ENCODE measurements at regions not wholly inside any gene's neighbourhood (a gene's known extent, or its start where the extent isn't known, plus 50 kb on each side); places are given as distances from the start of the nearest gene placed in this dataset.

GRCh38 chr2:64899081-64899865, 89.9 kb upstream of the SLC1A4 start:
- POLR2A ChIA-PET (ENCODE audit: partially characterized antibody), result no interaction called here
- H2BK120ac ChIP-seq (replicated peaks; ENCODE audit: low read depth, low read length), result no peak overlapping the region
- H4K20me1 ChIP-seq (replicated peaks in 1 of 2; ENCODE audit: control insufficient read depth in 1 of 2, insufficient read depth in 2 of 2, low read length in 2 of 2), result no peaks in the 10 kb centered on the region
- no peaks in the 10 kb centered on the region; a peak in 1 of 8 replicates for H3K36me3 ChIP-seq (ENCODE audit: control insufficient read depth in 2 of 4, insufficient read depth in 4 of 4, low read length in 3 of 4)
- no peak overlapping the region for H3K23ac ChIP-seq (ENCODE audit: insufficient read length)
- peaks cover 0 to 5% (median 0%) of the 10 kb centered on the region in 4 experiments; a peak in 2 of 7 replicates for H3K4me1 ChIP-seq (replicated peaks in 1 of 4; ENCODE audit: control insufficient read depth in 3 of 4, insufficient read depth in 4 of 4, low read length in 3 of 4)
- H3K27ac ChIP-seq (ENCODE audit: low read depth, low read length), result no peak overlapping the region
- no peaks in the 10 kb centered on the region for H3K9me3 ChIP-seq (ENCODE audit: insufficient read depth in 2 of 2, low read depth in 1 of 2, low read length in 1 of 2)
- CTCF ChIA-PET (ENCODE audit: partially characterized antibody), result interaction anchor here (1.0 kb wide), 1 partner anchor 19 kb away, joined by 3 read pairs; no protein-coding TSS in a partner anchor
- WGBS, 2 experiments (ENCODE audit: extremely low coverage in 1 of 2, insufficient coverage in 1 of 2, insufficient read length in 1 of 2, insufficient replicate concordance in 2 of 2, low coverage in 1 of 2, low lambda C conversion rate in 2 of 2, missing lambda C conversion rate in 1 of 2), result 87% methylated on average over 37 of the region's 37 CpGs; no CpG with 5 or more reads in 1 of the 2 experiments
- no peak overlapping the region for H3K9ac ChIP-seq (replicated peaks in 1 of 4; ENCODE audit: extremely low read depth in 1 of 4, low read depth in 3 of 4, low read length in 3 of 4)
- no peak overlapping the region for H3K14ac ChIP-seq (ENCODE audit: insufficient read length)
- H3K4me2 ChIP-seq (ENCODE audit: insufficient read depth in 1 of 2, low read depth in 2 of 2, low read length in 2 of 2), result no peak overlapping the region
- no peak overlapping the region for H2BK5ac ChIP-seq (ENCODE audit: low read depth, low read length)
- no peak overlapping the region for H4K8ac ChIP-seq (ENCODE audit: extremely low read depth, insufficient read depth, low read length)
- H2BK20ac ChIP-seq (ENCODE audit: low read length), result no peak overlapping the region
- no peak overlapping the region for H3K18ac ChIP-seq (ENCODE audit: extremely low read depth, low read length)
- H4K5ac ChIP-seq (ENCODE audit: insufficient read length, low read depth, low read length), result no peak overlapping the region
- no peak overlapping the region for H3K4ac ChIP-seq (replicated peaks; ENCODE audit: insufficient read length, low read depth, low read length)
- no peak overlapping the region for H3K4me3 ChIP-seq (ENCODE audit: extremely low read depth in 1 of 4, insufficient read depth in 2 of 4, low read depth in 3 of 4, low read length in 4 of 4)
- H3K23me2 ChIP-seq (ENCODE audit: low read depth, low read length), result no peaks in the 10 kb centered on the region
- no peak overlapping the region for H2AK5ac ChIP-seq (ENCODE audit: low read depth, low read length)
- H2BK12ac ChIP-seq (ENCODE audit: low read depth, low read length), result no peak overlapping the region
- H3K27me3 ChIP-seq (replicated peaks in 1 of 4; ENCODE audit: control insufficient read depth in 3 of 4, extremely low read depth in 1 of 4, insufficient read depth in 3 of 4, low read length in 3 of 4), result no peaks in the 10 kb centered on the region; a peak in 1 of 7 replicates
- DNase-seq (ENCODE audit: low read depth in 1 of 2, low spot score in 2 of 2) (no peak), FAIRE-seq (no peak)
- H2AFZ ChIP-seq (ENCODE audit: low read length), result no peak overlapping the region
- H3K56ac ChIP-seq (replicated peaks; ENCODE audit: insufficient read length, low read depth, low read length), result no peak overlapping the region
- H4K91ac ChIP-seq (replicated peaks; ENCODE audit: insufficient read length, low read length), result no peak overlapping the region
- H2BK15ac ChIP-seq (ENCODE audit: low read length), result no peak overlapping the region
- no peaks in the 10 kb centered on the region for H3K79me2 ChIP-seq (ENCODE audit: control insufficient read depth in 1 of 2, insufficient read depth in 2 of 2, low read length in 2 of 2)
- no peaks in the 10 kb centered on the region for H3K79me1 ChIP-seq (ENCODE audit: low read depth, low read length)

All from H1 (cell line).